ENCODE measurements at regions not wholly inside any gene's neighbourhood (a gene's known extent, or its start where the extent isn't known, plus 50 kb on each side); places are given as distances from the start of the nearest gene placed in this dataset.

- no peaks in the 10 kb centered on the region for H4K20me1 ChIP-seq (ENCODE audit: insufficient read depth)
Measured at GRCh38 chr18:25795213-25795612, 295.2 kb downstream of the SS18 start.

More at GRCh38 chr18:25795213-25795612, 295.2 kb downstream of the SS18 start:
- BruUV-seq (replicated peaks), result no TSS peak
- H3K27ac ChIP-seq (ENCODE audit: low read depth, low read length), result no peak overlapping the region
- ChIA-PET CTCF (no interaction called here), RAD21 (ENCODE audit: low non-redundant PET in 1 of 2, low total read pairs in 2 of 2, uncharacterized antibody in 2 of 2, unreplicated experiment in 2 of 2) (no interaction called here), POLR2A (no interaction called here)
- TF ChIP-seq CTCF (IDR thresholded peaks at IDR 0.05 in 2 of 3, conservative IDR thresholded peaks at IDR 0.05 in 1 of 3; ENCODE audit: borderline replicate concordance in 1 of 3, insufficient read depth in 1 of 3, low read depth in 2 of 3, low read length in 2 of 3), result no peak
- TF ChIP-seq SIN3A (IDR thresholded peaks at IDR 0.05; ENCODE audit: low read depth), result no peak
- TF ChIP-seq YY1 (IDR thresholded peaks at IDR 0.05; ENCODE audit: extremely low read depth, insufficient replicate concordance, low read depth, low read length), result no peak
- no peak for TF ChIP-seq FOSL1 (IDR thresholded peaks at IDR 0.05; ENCODE audit: low read depth)
- no peak for TF ChIP-seq EZH2phosphoT487 (IDR thresholded peaks at IDR 0.05; ENCODE audit: borderline replicate concordance)
- TF ChIP-seq CBX3 (IDR thresholded peaks at IDR 0.05; ENCODE audit: low read depth), result no peak
- no peak for TF ChIP-seq POLR2AphosphoS5 (IDR thresholded peaks at IDR 0.05; ENCODE audit: low read depth, low read length)
- TF ChIP-seq RAD21 (IDR thresholded peaks at IDR 0.05; ENCODE audit: low read depth), result no peak
- no peak for TF ChIP-seq JUND (IDR thresholded peaks at IDR 0.05)
- TF ChIP-seq TCF7L2 (IDR thresholded peaks at IDR 0.05; ENCODE audit: borderline replicate concordance, extremely low read depth, insufficient read depth, insufficient read length), result no peak
- no peak for TF ChIP-seq ZBTB33 (IDR thresholded peaks at IDR 0.05; ENCODE audit: extremely low read depth, insufficient replicate concordance, low read length)
- TF ChIP-seq ZFX (IDR thresholded peaks at IDR 0.05), result no peak
- TF ChIP-seq REST (IDR thresholded peaks at IDR 0.05; ENCODE audit: low read depth), result no peak
- intact Hi-C loops (cut with micrococcal nuclease), result no loop called here
- no peak overlapping the region for H3K9ac ChIP-seq (ENCODE audit: low read length)
- peaks cover 8% of the 10 kb centered on the region; the same call in 1 of the 2 replicates for H3K27me3 ChIP-seq (ENCODE audit: insufficient read depth, low read length)
- H3K36me3 ChIP-seq (ENCODE audit: control insufficient read depth in 1 of 2, insufficient read depth in 2 of 2, low read length in 2 of 2), result no peaks in the 10 kb centered on the region
- H2AFZ ChIP-seq (ENCODE audit: low read depth, low read length, poor library complexity, severe bottlenecking), result no peak overlapping the region
- H3K4me2 ChIP-seq (ENCODE audit: low read length), result no peak overlapping the region
- DNase-seq (ENCODE audit: low read depth, low spot score), result no peak
- no peaks in the 10 kb centered on the region for H3K9me2 ChIP-seq (ENCODE audit: insufficient read depth)
- no peak for ATAC-seq
- H3K4me3 ChIP-seq (replicated peaks in 1 of 2; ENCODE audit: low read depth in 1 of 2, low read length in 2 of 2), result no peak overlapping the region
- H3K79me2 ChIP-seq (ENCODE audit: insufficient read depth, low read length), result no peaks in the 10 kb centered on the region
- no peaks in the 10 kb centered on the region for H3K9me3 ChIP-seq (ENCODE audit: control insufficient read depth in 1 of 2, insufficient read depth in 1 of 2, low read depth in 1 of 2, low read length in 2 of 2)
- no peaks in the 10 kb centered on the region for H3K4me1 ChIP-seq (ENCODE audit: control insufficient read depth in 1 of 2, insufficient read depth in 2 of 2, low read length in 2 of 2)

All from HCT116 (cell line).